Peyer's patch (tissue), 4 donors: ENCODE measurements at regions not wholly inside any gene's neighbourhood (a gene's known extent, or its start where the extent isn't known, plus 50 kb on each side); places are given as distances from the start of the nearest gene placed in this dataset.
"Not testable (repeated sequence)": the region's sequence is repeated elsewhere in the genome, so short reads cannot be mapped to it uniquely, and the experiment has no call there.

ENCODE experiments used
- POLR2A ChIP-seq, 2 donors: fragments of 450-650 bp; IDR thresholded peaks; one replicate each; pipeline ENCODE4 v1.5.1; 2017; ENCODE audit warnings: antibody characterized with exemption in 2 of 2, mild to moderate bottlenecking in 2 of 2, moderate library complexity in 2 of 2
- TF ChIP-seq, protein P1 (sequence below), 6 experiments: fragments of 450-650 bp in 4 of 6; fragments of 200-600 bp in 2 of 6; sonication (generic) in 1 of 6; IDR thresholded peaks; one replicate each; pipeline ENCODE4 v1.5.1; 2017 to 2019; ENCODE audit warnings: antibody characterized with exemption in 6 of 6, mild to moderate bottlenecking in 3 of 6, moderate library complexity in 1 of 6

DNA sequence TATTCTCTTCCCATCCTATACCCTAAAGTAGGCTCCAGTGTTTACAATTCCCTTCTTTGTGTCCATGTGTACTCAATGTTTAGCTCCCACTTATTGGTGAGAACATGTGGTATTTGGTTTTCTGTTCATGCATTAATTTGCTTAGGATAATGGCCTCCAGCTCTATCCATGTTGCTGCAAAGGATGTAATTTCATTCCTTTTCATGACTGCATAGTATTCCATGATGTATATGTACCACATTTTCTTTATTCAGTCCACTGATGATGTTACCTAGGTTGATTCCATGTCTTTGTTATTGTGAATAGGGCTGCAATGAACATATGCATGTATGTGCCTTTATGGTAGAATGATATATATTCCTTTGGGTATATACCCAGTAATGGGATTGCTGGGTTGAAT, 119.0 kb upstream of the CENPW start:
- not testable (repeated sequence) for TF ChIP-seq POLR2A (IDR thresholded peaks at IDR 0.05)
- TF ChIP-seq, protein P1, sequence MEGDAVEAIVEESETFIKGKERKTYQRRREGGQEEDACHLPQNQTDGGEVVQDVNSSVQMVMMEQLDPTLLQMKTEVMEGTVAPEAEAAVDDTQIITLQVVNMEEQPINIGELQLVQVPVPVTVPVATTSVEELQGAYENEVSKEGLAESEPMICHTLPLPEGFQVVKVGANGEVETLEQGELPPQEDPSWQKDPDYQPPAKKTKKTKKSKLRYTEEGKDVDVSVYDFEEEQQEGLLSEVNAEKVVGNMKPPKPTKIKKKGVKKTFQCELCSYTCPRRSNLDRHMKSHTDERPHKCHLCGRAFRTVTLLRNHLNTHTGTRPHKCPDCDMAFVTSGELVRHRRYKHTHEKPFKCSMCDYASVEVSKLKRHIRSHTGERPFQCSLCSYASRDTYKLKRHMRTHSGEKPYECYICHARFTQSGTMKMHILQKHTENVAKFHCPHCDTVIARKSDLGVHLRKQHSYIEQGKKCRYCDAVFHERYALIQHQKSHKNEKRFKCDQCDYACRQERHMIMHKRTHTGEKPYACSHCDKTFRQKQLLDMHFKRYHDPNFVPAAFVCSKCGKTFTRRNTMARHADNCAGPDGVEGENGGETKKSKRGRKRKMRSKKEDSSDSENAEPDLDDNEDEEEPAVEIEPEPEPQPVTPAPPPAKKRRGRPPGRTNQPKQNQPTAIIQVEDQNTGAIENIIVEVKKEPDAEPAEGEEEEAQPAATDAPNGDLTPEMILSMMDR (IDR thresholded peaks at IDR 0.05) = not testable (repeated sequence)
